ENCODE measurements at regions not wholly inside any gene's neighbourhood (a gene's known extent, or its start where the extent isn't known, plus 50 kb on each side); places are given as distances from the start of the nearest gene placed in this dataset.

DNA sequence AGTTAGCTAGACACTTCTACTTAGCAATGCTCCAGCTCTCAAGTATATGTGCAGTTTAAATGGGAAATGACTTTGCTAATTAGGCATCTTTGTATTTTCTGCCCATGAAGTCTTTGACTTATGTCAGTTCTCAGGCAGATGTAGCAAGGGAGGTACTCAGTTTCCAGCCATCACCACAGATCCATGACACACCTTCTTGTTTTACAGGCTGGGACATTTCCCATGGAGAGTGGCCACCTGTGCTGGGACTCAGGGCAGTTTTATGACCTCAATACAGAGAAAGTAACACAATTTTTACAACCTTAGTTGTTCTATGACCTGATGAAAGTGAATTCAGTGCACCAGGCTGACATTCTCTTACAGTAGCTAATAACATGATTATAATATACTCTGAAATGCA is 280.7 kb upstream of the GK2 start:
- TF ChIP-seq ELF4 (IDR thresholded peaks at IDR 0.05) (no peak), ZNF384 (IDR thresholded peaks at IDR 0.05) (no peak), FOXM1 (IDR thresholded peaks at IDR 0.05; ENCODE audit: borderline replicate concordance) (no peak), ARNT (IDR thresholded peaks at IDR 0.05) (no peak), CTBP1 (IDR thresholded peaks at IDR 0.05; ENCODE audit: borderline replicate concordance) (no peak), LEF1 (IDR thresholded peaks at IDR 0.05; ENCODE audit: borderline replicate concordance) (no peak), NFRKB (IDR thresholded peaks at IDR 0.05) (no peak)

All from HEK293T (cell line).